ENCODE measurements at regions not wholly inside any gene's neighbourhood (a gene's known extent, or its start where the extent isn't known, plus 50 kb on each side); places are given as distances from the start of the nearest gene placed in this dataset.
"Not testable (repeated sequence)": the region's sequence is repeated elsewhere in the genome, so short reads cannot be mapped to it uniquely, and the experiment has no call there.

- DNase-seq (ENCODE audit: low spot score), result no peak
Observed at GRCh38 chr2:125870264-125870663, 785.7 kb upstream of the GYPC start.

- DNase-seq (ENCODE audit: low spot score), result no peak
Observed at GRCh38 chr2:125870746-125871145, 785.2 kb upstream of the GYPC start.

GRCh38 chr2:125874564-125874963, 781.4 kb upstream of the GYPC start:
- DNase-seq (ENCODE audit: low spot score), result no peak

GRCh38 chr2:125885340-125885739, 770.6 kb upstream of the GYPC start:
- DNase-seq (ENCODE audit: low spot score), result no peak

DNA sequence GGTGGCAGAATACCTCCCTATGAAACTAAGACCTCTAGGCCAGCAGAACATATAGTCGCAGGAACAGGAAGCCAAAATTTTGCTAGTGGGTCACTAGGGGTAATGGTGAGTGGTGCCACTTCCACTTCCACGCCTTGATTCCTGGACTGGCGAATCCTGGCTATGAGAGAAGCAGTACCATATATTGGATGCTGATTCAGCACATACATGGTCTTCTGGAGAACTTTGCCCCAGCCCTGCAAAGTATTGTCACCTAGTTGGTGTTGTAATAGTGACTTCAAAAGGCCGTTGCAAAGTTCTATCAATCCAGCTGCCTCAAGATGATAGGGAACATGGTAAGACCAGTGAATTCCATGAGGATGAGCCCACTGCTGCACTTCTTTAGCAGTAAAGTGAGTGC, 769.8 kb upstream of the GYPC start:
- no peak for DNase-seq (ENCODE audit: low spot score)

GRCh38 chr2:125901278-125901677, 754.7 kb upstream of the GYPC start:
- no peak for DNase-seq (ENCODE audit: low spot score)

DNA sequence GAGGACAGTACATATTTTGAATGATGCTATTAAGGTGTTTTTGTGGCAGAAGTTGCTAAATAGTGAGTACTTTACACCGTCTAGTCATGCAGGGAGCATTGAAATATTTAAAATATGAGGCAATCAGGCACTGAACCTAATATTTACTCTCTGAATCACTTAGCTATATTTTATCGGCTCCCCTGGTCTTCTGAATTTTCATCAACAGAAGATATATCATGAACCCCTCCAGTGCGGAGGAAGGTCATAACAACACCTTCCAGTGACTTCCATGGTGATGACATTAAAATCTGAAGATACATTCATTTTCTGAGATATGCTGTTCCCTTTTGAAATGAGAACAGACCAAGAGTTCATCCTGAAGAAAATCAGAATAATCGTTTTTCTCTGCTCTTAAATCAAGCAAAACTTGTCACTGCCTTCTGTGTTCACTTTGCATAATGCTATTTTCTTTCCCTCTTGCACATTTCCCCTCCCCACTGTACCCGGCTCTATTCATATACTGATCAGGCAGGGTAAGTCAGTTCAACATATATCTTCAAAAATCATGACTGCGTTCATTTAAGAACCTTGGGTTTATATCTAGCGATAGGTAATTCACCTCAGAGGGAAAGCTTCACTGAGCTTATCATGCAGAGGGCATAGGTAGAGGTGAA, 729.9 kb upstream of the GYPC start:
- DNase-seq (ENCODE audit: low spot score), result no peak

DNA sequence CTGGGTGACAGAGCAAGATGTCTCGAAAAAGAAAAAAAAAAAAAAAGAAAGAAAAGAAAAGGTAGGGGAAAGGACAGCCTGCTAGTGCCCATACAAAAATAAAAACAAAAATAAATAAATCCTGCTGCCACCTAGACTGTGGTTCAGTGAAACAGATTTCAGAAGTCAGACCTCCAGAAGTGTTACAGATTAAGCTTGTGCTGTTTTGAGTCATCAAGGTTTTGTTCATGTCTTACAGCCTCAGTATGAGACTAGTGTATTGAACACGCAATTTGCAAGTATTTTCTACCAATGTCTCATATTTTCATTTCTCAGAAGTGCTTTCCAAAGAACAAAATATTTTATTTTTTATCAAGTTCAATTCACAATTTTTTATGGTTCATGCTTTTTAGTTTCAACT, 720.4 kb upstream of the GYPC start:
- DNase-seq (ENCODE audit: low spot score), result no peak

DNA sequence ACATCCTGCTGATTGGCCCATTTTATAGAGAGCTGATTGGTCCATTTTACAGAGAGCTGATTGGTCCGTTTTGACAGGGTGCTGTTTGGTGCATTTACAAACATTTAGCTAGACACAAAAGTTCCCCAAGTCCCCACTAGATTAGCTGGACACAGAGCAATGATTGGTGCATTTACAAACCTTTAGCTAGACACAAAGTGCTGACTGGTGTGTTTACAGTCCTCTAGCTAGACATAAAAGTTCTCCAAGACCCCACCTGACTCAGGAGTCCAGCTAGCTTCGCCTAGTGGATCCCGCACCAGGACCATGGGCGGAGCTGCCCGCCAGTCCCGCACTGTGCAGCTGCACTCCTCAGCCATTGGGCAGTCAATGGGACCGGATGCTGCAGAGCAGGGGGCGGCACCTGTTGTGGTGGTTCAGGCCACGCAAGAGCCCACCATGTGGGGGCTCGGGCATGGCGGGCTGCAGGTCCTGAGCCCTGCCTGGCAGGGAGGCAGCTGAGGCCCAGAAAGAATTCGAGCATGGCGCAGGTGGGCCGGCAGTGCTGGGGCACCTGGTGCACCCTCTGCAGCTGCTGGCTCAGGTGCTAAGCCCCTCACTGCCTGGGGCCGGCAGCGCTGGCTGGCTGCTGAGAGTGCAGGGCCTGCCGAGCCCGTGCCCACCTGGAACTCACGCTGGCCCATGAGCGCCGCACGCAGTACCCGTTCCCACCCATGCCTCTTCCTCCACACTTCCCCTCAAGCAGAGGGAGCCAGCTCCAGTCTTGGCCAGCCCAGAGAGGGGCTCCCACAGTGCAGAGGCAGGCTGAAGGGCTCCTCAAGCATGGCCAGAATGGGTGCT, 713.2 kb upstream of the GYPC start:
- DNase-seq (ENCODE audit: low spot score), result no peak

DNA sequence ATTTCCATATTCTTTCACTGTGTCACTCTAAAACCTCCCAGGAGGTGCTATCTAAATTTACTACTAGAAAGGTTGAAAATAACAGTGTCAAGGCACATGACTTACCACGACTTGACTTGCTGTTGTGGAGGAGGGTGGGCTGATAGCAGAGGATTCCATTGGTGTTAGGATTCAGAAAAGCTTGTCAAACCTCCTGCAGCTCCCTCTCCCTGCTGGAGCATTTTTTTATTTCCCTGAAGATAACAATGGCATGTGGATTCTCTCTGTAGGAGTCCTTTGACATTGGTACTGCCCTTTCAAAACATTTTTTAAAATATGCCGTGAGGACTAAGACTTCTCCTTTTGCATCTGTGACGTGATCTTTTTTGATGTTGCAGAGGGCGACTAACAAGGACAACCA, 696.9 kb upstream of the GYPC start:
- DNase-seq (ENCODE audit: low spot score), result no peak

DNA sequence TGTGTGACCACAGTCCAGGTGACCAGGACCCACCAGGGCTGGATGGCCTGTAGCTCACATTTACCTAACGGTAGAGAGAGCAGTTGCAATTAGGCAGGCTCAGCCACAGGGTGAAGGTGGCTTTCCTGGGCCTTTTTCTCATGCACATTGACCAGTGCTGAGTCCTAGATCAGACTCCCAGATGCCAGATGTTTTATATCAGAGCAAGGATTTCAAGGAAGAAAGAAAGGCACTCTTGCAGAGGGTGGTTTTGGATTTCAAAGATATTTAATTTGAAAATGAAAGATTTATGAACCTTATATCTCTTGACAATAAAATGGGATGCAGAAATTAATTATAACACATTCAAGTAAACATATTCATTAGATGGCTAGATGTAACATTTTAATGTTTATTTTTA, 694.2 kb upstream of the GYPC start:
- no peak for DNase-seq (ENCODE audit: low spot score)

GRCh38 chr2:125979886-125980285, 676.1 kb upstream of the GYPC start:
- DNase-seq (ENCODE audit: low spot score), result no peak

GRCh38 chr2:125983364-125983763, 672.6 kb upstream of the GYPC start:
- no peak for DNase-seq (ENCODE audit: low spot score)

- no peak for DNase-seq (ENCODE audit: low spot score)
Observed at GRCh38 chr2:126029316-126029715, 626.6 kb upstream of the GYPC start.

GRCh38 chr2:126038861-126039260, 617.1 kb upstream of the GYPC start:
- DNase-seq (ENCODE audit: low spot score), result no peak

GRCh38 chr2:126041391-126042047, 614.4 kb upstream of the GYPC start:
- no peak for DNase-seq (ENCODE audit: low spot score)

DNA sequence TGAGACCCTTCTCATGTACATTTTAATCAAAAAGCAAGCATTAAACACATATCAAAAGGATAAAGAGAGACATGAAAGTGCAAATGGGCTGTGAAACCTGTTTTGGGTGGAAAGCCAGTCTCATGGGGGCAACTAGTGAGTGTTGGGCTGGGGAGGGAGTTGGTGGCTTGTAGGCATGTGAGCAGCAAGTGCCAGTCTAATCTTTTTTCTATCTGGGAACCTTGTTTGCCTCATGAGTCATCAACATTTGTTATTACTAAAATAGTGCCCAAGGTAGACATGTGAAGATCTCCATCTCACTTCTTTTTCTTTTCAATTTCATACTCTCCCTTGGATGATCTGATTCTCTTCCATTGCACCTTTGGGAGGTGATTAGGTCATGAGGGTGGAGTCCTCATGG, 613.9 kb upstream of the GYPC start:
- DNase-seq (ENCODE audit: low spot score), result no peak

DNA sequence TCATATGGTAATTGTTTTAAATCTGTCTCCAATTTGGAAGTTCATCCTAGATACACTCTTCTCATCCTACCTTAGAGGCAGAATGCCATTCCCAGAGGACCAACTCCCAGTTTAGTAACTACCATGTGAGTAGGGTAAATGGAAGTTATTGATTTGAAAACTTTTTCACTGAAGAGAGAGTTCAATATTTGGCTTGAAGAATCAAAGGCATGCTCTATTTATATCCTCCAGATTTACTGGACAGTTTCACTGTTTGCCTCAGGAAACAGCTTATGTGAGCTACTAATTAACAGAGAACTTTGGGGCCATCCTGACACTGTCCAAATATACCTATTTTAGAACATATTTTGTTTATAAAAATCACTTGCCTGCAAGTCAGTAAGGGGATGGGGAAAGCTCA, 607.2 kb upstream of the GYPC start:
- DNase-seq (ENCODE audit: low spot score), result no peak

GRCh38 chr2:126049461-126049860, 606.5 kb upstream of the GYPC start:
- no peak for DNase-seq (ENCODE audit: low spot score)

- DNase-seq (ENCODE audit: low spot score), result no peak
Observed at GRCh38 chr2:126050991-126051736, 604.8 kb upstream of the GYPC start.

DNA sequence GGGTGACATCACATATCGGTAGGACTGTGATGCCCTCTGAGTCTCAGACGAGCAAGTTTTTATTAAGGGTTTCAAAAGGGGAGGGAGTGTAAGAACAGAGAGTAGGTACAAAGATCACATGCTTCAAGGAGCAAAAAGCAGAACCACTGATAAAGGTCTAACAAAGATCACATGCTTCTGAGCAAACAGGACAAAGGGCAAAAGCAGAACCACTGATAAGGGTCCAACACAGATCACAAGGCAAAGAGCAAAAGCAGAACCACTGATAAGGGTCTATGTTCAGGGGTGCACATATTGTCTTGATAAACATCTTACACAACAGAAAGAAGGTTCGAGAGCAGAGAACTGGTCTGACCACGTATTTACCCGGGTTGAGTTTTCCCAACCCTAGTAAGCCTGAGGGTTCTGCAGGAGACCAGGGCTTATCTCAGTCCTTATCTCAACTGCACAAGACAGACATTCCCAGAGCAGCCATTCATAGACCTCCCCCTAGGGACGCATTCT, 604.2 kb upstream of the GYPC start:
- DNase-seq (ENCODE audit: low spot score), result not testable (repeated sequence)

DNA sequence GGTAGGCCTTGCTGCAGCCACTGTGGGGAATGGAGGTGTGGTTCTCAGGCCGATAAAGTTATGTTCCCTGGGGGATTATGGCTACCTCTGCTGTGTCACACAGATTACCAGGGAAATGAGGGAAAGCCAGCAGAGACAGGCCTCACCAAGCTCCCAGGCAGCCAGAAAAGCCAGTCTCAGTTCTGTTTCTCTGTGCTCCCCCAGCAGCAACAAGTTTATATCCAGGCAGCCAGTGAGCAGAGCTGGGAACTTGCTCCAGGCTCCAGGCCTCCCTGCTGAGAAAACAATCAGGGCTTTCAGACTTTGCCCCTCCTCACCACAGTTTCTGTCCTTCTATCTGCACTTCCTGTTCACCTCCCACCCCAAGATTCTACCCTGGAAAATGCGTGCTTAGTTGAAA, 596.6 kb upstream of the GYPC start:
- no peak for DNase-seq (ENCODE audit: low spot score)
